ENCODE measurements at regions not wholly inside any gene's neighbourhood (a gene's known extent, or its start where the extent isn't known, plus 50 kb on each side); places are given as distances from the start of the nearest gene placed in this dataset.

GRCh38 chr14:76948976-76949375 is 79.5 kb downstream of the IRF2BPL start:
- TF ChIP-seq POLR2AphosphoS5 (IDR thresholded peaks at IDR 0.05): no peak
- no peak for TF ChIP-seq CTCF (IDR thresholded peaks at IDR 0.05 in 8 of 11, conservative IDR thresholded peaks at IDR 0.05 in 3 of 11)
